ENCODE measurements at regions not wholly inside any gene's neighbourhood (a gene's known extent, or its start where the extent isn't known, plus 50 kb on each side); places are given as distances from the start of the nearest gene placed in this dataset.

DNA sequence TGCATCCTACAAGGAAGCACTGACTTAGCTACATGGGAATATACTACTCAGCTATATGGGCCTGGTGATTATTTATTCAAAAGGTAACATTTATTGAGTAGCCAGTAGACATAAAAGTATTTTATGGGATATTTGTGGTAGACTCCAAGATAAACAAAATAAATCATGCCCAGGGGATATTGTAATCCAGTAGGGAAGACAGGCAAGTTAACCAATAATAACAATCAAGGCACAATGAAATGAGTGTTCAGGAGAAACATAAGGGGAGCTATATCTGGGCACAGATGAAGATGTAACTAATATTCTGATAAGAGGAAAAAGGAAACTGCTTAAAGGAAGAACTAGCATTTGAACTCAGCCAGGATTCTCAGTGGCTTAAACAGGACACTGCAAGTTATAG, 161.4 kb upstream of the MTNR1B start:
- FAIRE-seq, result no peak

DNA sequence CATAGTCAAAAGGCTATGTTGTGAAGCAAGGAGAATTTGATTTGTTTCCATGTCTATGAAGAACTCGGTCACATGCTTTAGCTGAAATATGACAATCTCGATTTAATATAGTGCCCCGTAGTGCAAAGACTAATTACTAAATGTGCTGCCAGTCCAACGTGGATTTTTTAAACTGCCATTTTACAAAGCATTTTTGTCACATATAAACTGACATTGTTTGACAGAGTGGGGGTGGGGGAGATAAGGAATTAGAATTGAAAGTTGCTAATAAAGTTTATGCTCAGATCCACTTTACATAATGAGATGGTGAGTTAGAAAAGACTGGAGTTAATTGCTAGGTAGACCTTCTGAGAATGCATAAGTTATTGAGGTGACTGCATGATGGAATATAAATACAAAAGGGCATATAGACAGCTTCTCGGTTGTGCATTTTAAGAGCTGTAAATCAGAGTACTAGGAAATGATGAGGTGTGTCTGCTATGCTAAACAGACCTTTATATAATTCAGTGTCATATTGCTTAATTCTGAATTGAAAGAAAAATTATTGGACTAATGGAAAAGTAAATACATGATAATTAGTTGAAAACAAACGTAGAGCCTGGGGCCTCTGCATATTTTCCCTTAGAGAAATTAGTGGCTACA, 158.9 kb upstream of the MTNR1B start:
- FAIRE-seq, result no peak

DNA sequence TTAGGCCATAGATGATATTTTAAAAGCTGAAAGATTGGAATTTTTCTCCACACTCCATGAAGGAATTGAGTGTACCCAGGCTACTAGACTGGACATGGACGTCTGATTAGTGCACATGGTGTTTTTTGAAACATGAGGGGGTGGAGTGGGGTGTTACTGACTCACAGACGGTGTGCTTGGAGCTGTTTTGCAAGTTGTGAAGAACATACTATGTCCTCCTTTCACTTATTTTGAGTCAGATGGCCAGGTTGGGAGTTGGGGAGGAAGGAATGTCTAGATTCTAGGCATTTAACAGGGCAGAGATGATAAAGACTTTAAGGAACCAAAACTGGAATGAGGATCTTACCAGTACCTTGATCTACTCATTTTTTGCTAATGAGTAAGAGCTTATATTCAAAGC, 158.1 kb upstream of the MTNR1B start:
- no peak for FAIRE-seq

DNA sequence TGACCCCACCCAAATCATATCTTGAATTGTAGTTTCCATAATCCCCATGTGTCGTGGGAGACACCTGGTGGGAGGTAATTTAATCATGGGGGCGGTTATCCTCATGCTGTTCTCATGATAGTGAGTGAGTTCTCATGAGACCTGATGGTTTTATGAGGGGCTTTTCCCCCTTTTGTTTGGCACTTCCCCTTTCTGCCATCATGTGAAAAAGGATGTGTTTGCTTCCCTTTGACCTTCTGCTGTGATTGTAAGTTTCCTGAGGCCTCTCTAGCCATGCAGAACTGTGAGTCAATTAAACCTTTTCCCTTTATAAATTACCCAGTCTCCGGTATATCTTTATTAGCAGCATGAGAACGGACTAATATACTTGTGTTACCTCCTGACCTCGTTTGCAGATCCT, 156.6 kb upstream of the MTNR1B start:
- FAIRE-seq, result no peak

DNA sequence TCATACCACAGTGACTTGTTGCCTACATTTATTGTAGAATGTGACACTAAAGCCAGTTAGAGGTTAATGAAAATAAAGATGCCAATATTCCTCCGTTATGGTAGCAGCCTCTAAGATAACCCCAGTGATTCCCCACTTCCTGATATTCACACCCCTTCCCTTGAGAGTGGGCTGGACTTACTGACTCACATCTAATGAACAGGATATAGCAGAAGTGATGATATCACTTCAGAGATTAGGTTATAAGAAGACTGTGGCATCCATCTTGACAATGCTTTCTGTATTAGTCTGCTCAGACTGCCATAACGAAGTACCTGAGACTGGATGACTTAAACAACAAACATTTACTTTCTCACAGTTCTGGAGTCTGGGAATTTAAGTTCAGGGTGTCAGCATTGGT, 149.6 kb upstream of the MTNR1B start:
- no peak for FAIRE-seq

DNA sequence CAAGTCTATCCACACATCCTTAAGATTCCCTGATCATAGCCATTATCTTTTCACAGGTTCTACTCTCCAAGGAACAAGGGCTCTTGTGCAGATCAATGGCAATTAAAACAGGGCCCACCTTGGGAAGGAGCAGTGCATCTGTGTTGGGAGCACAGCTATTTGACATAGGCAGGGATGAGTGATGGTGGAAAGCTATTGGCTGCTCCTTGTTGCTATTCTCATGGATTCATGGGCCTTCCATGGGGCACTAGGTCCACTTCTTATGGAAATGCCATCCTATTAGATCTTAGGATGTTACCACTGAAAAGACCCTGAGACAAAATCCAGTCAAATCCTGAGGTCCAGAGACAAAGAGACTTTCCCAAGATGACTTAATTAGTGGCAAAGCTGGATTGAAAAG, 148.6 kb upstream of the MTNR1B start:
- no peak for FAIRE-seq

DNA sequence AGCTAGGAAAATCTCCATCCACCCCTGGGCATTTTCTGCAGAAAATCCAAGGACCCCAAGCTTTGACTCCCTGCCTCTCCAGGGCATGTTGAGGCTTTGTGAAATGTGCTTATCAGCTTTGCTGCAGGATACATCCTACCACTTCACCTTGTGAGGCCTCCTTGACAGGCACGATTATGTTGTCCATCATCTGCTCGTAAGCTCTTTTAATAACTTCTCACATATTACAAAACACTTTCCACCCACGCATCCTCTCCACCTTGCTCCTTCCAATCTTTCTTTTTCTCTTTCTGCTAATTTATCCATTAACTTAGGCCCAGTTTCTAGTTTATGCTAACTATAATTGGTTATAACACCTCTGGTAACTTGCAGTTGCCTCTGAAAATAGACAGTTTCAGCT, 147.0 kb upstream of the MTNR1B start:
- no peak for FAIRE-seq

DNA sequence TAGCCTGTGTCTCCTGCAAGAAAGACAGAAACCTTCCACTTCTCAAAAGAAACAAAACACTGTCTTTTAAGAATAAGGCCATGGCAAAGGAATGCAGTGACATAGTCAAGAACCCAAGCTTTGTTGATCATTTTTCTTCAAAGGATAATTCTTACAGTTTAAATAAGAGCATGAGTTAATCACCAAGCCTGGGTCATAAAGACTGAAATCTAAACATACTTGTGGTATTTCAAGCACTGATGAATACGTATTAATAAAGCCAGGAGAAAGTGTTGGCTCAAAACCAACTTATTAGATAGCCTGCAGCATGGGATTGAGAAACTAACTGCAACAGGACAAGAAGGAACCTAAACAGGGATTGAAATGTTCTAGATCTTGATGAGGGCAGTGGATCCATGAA, 143.3 kb upstream of the MTNR1B start:
- FAIRE-seq, result peak; percentile 47

DNA sequence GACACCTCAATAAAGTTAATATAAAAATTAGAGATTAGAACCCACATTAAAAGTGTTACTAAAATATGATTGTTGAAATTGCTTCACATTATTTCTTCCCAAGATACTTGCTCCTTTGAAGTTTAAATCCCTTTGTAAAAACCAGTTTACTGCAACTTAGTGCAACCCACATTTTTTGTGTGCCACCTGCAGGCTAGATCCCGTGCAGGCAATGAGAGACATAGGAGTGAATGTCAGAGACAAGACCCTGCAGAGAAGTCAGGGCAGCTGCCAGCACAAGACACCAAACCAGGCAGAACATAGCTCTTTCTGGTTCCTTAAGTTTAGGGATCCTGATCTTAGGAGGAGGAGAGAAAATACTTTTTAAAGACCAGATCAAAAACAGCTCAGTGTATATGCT, 142.8 kb upstream of the MTNR1B start:
- FAIRE-seq, result no peak

DNA sequence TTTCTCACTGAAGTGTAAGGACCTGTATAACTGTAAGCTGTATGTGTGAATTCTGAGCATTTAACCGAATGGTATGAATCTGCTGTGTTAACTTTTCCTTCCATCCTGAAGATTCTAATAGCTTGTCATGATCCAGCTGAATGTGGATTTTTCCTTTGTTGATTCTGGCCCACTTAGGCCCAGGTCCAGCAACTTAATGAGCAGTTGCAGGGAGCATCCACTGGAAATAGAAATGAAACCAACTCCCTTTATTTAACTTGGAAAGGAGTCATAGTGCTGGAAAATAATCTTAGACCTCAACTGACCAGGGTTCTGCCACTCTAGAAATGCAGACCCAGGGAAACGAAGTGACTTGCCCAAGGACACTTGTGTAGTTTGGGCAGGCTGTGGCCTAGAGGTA, 142.3 kb upstream of the MTNR1B start:
- peak; percentile 68 for FAIRE-seq

DNA sequence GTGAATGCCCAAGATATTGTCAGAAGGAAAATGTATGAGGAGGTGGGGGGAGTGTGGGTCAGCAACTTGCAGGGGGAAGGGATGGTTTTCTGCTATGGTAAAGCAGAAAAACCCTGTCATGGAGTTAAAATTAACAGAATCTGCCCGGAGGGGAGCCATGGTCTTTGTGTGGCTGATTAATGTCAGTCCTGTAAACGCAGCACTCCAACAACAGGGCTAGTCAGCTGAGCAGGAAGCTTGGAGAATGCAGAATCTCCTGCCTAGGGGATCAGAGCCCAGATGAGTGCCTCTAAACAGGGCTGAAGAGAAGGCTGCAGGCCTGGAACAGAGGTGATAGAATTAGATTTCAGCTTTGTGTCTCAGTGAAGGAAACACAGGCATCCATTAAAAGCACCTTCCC, 140.9 kb upstream of the MTNR1B start:
- no peak for FAIRE-seq

DNA sequence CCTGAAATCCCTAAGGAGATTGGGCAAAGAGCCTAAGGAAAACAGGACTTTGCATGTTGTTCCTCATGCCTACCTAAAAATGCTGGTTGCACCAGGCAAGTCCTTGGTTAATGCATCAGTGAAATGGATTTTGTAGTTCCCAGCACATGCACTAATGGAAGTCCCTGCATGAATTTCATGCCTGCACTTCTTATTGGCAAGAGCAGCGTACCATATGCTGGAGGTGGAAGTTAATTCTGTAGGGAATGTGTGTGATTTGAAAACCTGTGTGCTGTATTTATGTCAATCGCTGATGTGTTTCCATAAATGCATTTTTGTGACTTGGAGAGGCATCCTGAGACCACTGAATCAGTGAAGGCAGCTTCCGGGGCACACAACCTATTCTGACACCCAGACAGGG, 140.3 kb upstream of the MTNR1B start:
- FAIRE-seq, result no peak

DNA sequence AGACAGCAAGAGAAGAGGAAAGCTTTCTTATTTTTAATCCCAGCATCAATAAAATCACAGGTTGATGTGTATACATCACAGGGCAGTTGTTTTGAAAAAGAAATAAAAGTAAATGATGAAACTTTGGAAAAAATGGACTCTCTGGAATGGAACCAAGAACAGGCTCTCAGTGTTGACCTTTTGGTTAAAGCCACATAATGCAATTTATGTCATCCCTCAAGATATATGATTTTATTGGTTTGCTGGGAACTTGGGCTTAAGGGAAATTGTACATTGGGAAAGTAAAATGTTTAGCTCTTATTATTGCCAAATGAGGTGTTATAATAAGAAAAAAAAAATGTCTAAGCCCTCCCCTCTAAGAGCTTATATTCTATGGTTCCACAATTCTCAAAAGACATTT, 139.8 kb upstream of the MTNR1B start:
- no peak for FAIRE-seq

DNA sequence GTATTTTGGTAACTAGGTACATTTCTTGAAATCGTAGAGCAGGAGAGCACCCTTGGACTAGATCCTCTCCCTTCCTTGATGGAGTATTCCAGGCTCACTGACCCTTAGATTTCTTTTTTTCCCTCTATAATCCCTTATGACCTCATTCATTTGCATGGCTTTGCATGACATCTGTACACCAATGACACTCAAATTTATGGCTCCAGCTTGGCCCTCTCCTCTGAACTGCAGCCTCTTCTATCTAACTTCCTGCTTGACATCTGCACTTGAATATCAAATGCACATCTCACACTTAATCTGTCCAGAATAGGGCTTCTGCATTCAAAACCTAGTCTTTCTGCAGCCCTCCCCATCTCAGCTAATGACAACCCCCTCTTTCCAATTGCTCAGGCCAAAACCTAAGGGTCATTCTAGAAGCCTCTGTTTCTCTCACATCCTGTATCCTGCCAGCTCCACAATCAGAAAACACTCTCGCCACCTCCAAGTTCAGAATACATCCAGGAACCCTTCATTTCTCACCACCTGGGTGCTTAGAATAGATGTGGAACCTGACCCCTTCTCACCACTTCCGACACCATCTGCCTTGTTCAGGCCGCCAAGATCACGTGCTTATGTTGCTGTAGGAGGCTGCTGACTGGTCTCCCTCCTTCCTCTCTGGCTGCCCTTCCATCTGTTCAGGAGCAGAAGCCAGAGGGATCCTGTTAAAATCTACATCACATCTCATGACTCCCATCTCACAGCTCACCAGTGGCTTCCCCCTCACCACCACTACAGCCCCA, 138.9 kb upstream of the MTNR1B start:
- FAIRE-seq, result no peak

DNA sequence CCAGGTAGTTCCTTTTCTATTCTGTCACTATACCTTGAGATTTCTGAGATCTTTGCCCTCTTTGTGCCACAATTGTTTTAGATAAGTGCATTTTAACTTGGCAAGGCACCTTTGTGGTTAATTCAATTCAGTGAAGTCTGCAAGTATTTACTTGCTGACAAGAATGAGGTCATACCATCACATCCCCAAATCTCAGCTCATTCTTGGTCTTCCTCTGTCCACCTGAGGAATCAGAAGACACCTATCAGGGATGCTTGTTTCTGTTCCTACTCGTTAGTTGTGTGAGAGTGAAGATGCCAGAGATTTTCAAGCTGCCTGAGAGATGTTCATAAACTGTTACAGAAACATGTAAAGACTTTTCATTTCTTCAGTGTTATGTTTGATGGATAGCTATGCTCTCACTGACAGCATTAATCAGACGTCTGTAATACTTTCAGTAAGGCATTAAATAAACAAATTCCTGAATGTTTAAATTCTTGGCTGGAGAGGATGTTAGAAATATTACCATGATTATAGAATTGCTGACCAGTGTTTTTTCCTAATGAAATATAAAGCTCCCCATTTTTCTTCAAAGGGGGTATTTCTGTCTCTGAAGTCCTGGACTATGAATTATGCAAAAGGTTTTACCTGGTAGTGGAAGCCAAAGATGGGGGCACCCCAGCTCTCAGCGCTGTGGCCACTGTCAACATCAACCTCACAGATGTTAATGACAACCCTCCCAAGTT, 135.0 kb upstream of the MTNR1B start:
- FAIRE-seq, result no peak

DNA sequence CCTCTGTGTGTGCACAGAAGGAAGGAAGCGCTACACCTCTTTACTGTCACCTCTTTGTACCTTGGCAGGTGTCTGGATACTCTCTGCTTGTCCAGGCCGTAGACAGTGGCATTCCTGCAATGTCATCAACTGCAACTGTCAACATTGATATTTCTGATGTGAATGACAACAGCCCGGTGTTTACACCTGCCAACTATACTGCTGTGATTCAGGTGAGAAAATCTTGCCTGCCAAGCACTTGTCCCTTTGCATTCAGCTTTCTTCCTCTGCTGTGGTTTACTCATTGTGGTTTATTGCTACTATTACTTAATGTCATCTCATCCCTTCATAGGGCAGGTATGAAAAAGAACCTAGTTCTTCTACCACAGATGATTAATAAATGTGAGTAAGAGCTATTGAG, 131.9 kb upstream of the MTNR1B start:
- no peak for FAIRE-seq

DNA sequence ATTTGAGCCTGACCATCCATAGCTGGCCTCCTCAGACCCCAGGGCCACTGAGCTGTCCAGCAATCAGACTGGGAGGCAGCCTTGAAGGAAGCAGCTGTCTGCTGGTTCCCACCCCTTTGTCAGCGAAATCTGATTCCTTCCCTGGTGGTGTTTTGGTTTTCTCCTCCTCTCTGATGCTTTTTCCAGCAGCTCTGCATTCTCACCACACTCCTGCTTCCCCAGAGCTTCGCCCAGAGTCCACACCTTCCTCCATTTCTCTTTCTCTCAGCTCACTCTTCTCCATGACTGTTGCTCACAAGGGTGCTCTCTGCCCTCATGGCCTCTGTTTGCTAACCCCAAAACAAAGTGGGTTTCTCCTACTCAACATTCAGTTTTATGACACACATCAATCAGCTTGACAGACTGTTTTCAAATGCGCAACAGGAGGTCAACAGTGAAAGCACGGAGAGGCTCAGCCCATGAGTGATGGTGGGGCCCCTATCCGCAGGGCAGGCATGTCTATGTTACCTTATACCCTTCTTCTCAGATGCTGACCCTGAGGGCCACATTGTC, 130.6 kb upstream of the MTNR1B start:
- FAIRE-seq, result no peak

DNA sequence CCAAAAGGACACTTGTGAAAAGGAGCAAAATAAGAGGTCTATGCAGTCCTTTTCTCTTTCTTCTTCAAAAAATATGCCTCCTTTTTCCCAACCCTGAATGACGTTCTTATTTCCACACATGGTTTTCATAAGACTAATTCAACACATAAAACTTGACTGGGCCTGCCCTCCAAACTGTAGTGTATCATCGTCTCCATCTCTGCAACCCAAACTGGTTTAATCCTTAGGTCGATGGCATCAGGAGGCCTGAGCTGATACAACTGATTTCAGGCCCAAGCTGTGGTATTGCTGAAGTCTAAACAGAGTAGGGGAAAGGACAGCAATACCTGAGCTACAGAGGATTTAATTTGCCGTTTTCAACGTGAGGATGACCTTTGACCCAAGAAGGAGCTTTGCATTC, 130.0 kb upstream of the MTNR1B start:
- no peak for FAIRE-seq

DNA sequence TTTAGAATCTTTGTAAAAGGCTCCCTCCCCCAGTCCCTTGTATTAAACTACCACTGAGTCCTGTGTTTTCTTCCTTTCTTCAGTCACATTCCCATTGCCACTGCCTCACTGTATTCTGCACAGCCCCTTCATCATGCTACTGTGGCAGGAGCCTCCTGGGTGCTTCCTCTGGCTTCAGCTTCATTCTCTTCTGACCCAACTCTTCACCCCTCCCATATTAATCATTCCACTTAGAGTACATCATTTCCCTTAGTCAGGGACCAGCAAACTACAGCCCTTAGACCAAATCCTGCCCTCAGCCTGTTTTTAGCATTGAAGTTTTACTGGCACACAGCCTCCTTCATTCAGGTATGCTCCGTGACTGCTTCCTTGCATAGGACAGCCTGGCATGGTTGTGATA, 127.7 kb upstream of the MTNR1B start:
- FAIRE-seq, result no peak

DNA sequence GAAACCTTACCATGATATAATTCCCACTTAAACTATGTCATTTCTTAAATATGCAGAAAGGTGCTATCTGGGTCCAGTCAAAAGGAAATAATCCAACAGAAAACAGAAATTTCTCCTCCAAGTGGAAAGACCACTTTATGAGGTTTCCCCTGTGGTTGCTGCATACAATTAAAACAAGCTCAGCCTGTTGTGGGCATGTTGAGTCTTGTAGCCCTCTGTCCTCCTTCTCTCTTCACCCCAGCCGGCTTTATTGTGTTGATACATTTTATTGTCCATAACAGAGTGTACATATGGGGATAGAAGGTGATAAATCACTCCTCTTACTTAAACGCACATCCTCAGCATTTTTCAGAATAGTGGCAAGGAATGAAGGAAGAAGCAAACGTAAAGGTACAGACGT, 126.0 kb upstream of the MTNR1B start:
- no peak for FAIRE-seq

DNA sequence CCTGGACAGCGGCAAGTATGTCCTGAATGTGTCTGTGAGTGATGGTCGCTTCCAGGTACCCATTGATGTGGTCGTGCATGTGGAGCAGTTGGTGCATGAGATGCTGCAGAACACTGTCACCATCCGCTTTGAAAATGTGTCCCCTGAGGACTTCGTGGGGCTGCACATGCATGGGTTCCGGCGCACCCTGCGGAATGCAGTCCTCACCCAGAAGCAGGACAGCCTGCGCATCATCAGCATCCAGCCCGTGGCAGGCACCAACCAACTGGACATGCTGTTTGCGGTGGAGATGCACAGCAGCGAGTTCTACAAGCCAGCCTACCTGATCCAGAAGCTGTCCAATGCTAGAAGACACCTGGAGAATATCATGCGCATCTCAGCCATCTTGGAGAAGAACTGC, 125.3 kb upstream of the MTNR1B start:
- FAIRE-seq, result no peak

DNA sequence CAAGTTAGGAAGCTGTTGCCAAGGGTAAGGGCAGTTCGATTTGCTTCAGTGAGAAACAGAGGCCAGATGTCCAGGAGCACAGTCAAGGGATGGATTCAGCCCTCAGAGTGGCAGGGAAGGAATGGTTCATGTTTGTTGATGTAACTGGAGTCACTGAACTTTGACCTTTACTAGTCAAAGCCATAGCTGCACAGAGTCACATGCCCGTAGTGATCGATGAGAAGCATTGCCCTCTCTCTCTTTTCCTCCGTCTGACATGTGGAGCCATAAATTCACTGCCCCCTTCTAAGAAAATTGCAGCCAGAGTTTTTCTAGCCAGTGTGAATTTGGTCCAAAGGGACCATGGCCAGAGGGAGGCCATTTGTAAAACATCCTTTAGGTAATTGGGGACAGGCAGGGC, 124.1 kb upstream of the MTNR1B start:
- no peak for FAIRE-seq

DNA sequence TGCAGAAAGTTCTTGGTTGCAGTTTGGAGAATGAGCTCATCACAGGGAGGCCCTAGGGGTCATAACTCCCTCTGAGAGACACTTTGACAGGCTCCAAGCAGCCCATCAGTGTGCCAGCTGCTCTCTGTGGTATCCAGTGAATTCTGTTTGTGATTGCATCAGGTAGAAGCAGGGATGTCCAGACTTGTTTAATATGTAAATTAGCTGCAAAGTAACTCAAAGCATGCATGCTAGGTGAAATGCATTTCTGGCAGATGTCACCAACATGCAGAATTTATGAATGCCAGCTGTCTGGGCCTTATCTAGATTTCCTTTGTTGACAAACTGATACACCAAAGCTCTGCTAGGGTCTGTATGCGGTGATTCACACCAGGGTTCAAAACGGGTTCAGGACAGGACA, 123.6 kb upstream of the MTNR1B start:
- no peak for FAIRE-seq

DNA sequence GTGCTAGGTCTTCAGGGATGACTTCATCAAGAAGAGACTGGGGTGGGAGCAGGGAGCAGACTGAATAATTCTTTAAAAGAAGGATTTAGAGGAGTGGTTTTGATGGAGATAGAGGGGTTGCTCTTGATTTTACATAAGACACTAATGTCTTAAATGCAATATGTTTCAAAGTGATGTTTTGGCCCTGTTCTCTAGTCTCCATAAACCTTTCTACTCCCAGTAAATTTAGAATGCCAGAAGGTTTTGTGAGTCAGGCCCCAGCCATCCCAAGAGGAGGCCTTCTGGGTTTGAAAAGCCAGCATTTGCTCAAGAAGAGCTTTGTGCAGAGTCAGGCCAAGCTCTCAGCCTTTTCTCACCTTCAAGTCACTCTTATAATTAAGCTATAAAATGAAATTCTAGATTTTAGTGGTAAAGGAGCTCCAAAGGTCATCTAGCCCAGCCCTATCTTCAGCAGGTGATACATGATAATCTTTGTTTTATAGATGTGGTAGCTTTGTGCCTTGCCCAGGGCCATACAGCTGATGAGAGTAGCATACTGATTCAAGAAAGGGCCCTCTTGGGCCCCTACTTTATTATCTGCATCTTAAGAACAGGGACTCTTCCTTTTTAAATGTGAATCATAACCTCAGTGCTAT, 122.8 kb upstream of the MTNR1B start:
- no peak for FAIRE-seq
